Activated CD4-positive, alpha-beta T cell treated with anti-CD3 and anti-CD28 coated beads, Interleukin-2, amount 10 ng/mL, durations not matched to agents 7 days and 5 days (primary cell): ENCODE measurements at regions not wholly inside any gene's neighbourhood (a gene's known extent, or its start where the extent isn't known, plus 50 kb on each side); places are given as distances from the start of the nearest gene placed in this dataset.
"Not testable (repeated sequence)": the region's sequence is repeated elsewhere in the genome, so short reads cannot be mapped to it uniquely, and the experiment has no call there.

Experiments
- CTCF ChIA-PET: fragments of 350-600 bp; sonication (Branson Sonifier 250); formaldehyde crosslinking; loops from one replicate; lab custom pipeline; 2021; ENCODE audit warnings: antibody characterized with exemption; lab: Charles Lee
- POLR2A ChIA-PET: fragments of 350-600 bp; sonication (Branson Sonifier 250); formaldehyde crosslinking; loops from one replicate; lab custom pipeline; 2021; ENCODE audit warnings: antibody characterized with exemption; lab: Charles Lee
- DNase-seq: peaks from one replicate; pipeline ENCODE4 v3.0.0-alpha.2; 2020
- H3K27ac Mint-ChIP-seq: one replicate; pipeline ENCODE4 v1.8.0; 2021; ENCODE audit warnings: mild to moderate bottlenecking, moderate library complexity, mixed read lengths
- H3K27me3 Mint-ChIP-seq: one replicate; pipeline ENCODE4 v1.8.0; 2021; ENCODE audit warnings: mixed read lengths
- H3K36me3 Mint-ChIP-seq: one replicate; pipeline ENCODE4 v1.8.0; 2021; ENCODE audit warnings: low read depth, mixed read lengths
- H3K4me1 Mint-ChIP-seq: one replicate; pipeline ENCODE4 v1.8.0; 2021; ENCODE audit warnings: mixed read lengths
- H3K4me3 Mint-ChIP-seq: one replicate; pipeline ENCODE4 v1.8.0; 2021; ENCODE audit warnings: mild to moderate bottlenecking, moderate library complexity, mixed read lengths
- H3K9me3 Mint-ChIP-seq: one replicate; pipeline ENCODE4 v1.8.0; 2021; ENCODE audit warnings: mixed read lengths

GRCh38 chr14:22263961-22264360 lies 325.1 kb downstream of the DAD1 start:
- Mint-ChIP-seq H3K9me3 (no peaks in the 10 kb centered on the region), H3K4me3 (no peak overlapping the region), H3K27me3 (no peaks in the 10 kb centered on the region), H3K4me1 (peaks cover 4% of the 10 kb centered on the region), H3K36me3 (no peaks in the 10 kb centered on the region), H3K27ac (no peak overlapping the region)
- CTCF ChIA-PET, result no interaction called here
- no peak for DNase-seq
- POLR2A ChIA-PET, result no interaction called here

- Mint-ChIP-seq H3K4me1 (no peaks in the 10 kb centered on the region), H3K9me3 (no peaks in the 10 kb centered on the region), H3K27ac (no peak overlapping the region), H3K27me3 (no peaks in the 10 kb centered on the region), H3K4me3 (no peak overlapping the region), H3K36me3 (no peaks in the 10 kb centered on the region)
- ChIA-PET POLR2A (no interaction called here), CTCF (no interaction called here)
- no peak for DNase-seq
Observed at GRCh38 chr14:22262881-22263280, 326.1 kb downstream of the DAD1 start.

- Mint-ChIP-seq H3K36me3 (no peaks in the 10 kb centered on the region), H3K27me3 (no peaks in the 10 kb centered on the region), H3K4me3 (no peak overlapping the region), H3K4me1 (no peaks in the 10 kb centered on the region), H3K9me3 (no peaks in the 10 kb centered on the region), H3K27ac (no peak overlapping the region)
- POLR2A ChIA-PET, result no interaction called here
- CTCF ChIA-PET, result no interaction called here
- no peak for DNase-seq
Observed at GRCh38 chr14:22255017-22255950, 333.7 kb downstream of the DAD1 start.

- ChIA-PET CTCF (no interaction called here), POLR2A (no interaction called here)
- no peak overlapping the region for H3K4me3 Mint-ChIP-seq
- H3K36me3 Mint-ChIP-seq, result no peaks in the 10 kb centered on the region
- H3K9me3 Mint-ChIP-seq, result no peaks in the 10 kb centered on the region
- DNase-seq, result no peak
- no peak overlapping the region for H3K27ac Mint-ChIP-seq
- no peaks in the 10 kb centered on the region for H3K27me3 Mint-ChIP-seq
- no peaks in the 10 kb centered on the region for H3K4me1 Mint-ChIP-seq
Observed at GRCh38 chr14:22252686-22253085, 336.3 kb downstream of the DAD1 start.

- Mint-ChIP-seq H3K27ac (no peak overlapping the region), H3K4me1 (no peaks in the 10 kb centered on the region), H3K9me3 (no peaks in the 10 kb centered on the region)
Observed at GRCh38 chr14:22251090-22251489, 337.9 kb downstream of the DAD1 start.

GRCh38 chr14:22249770-22250169 lies 339.3 kb downstream of the DAD1 start:
- Mint-ChIP-seq H3K36me3 (no peaks in the 10 kb centered on the region), H3K4me1 (no peaks in the 10 kb centered on the region), H3K9me3 (no peaks in the 10 kb centered on the region), H3K27ac (no peak overlapping the region), H3K4me3 (no peak overlapping the region), H3K27me3 (no peaks in the 10 kb centered on the region)
- ChIA-PET POLR2A (no interaction called here), CTCF (no interaction called here)
- no peak for DNase-seq

More at GRCh38 chr14:22251090-22251489, 337.9 kb downstream of the DAD1 start:
- no peaks in the 10 kb centered on the region for H3K27me3 Mint-ChIP-seq
- no peak overlapping the region for H3K4me3 Mint-ChIP-seq
- no peak for DNase-seq
- ChIA-PET CTCF (no interaction called here), POLR2A (no interaction called here)
- no peaks in the 10 kb centered on the region for H3K36me3 Mint-ChIP-seq

GRCh38 chr14:22243971-22244581 lies 344.9 kb downstream of the DAD1 start:
- Mint-ChIP-seq H3K36me3 (no peaks in the 10 kb centered on the region), H3K27ac (no peak overlapping the region), H3K9me3 (no peaks in the 10 kb centered on the region), H3K4me3 (no peak overlapping the region), H3K27me3 (no peaks in the 10 kb centered on the region), H3K4me1 (no peaks in the 10 kb centered on the region)
- POLR2A ChIA-PET, result no interaction called here
- CTCF ChIA-PET, result no interaction called here
- DNase-seq, result no peak

GRCh38 chr14:22238320-22238719 lies 350.7 kb downstream of the DAD1 start:
- H3K36me3 Mint-ChIP-seq, H3K4me3 Mint-ChIP-seq, H3K27ac Mint-ChIP-seq, DNase-seq, H3K9me3 Mint-ChIP-seq, H3K27me3 Mint-ChIP-seq, CTCF ChIA-PET, H3K4me1 Mint-ChIP-seq: not testable (repeated sequence)
- POLR2A ChIA-PET, result interaction anchor here (0.7 kb wide), 1 partner anchor 47 kb away, joined by 3 read pairs; no protein-coding TSS in a partner anchor

GRCh38 chr14:22233377-22233776 lies 355.6 kb downstream of the DAD1 start:
- Mint-ChIP-seq H3K4me1 (peaks cover 10% of the 10 kb centered on the region), H3K27me3 (no peaks in the 10 kb centered on the region), H3K9me3 (no peaks in the 10 kb centered on the region), H3K27ac (no peak overlapping the region), H3K36me3 (no peaks in the 10 kb centered on the region), H3K4me3 (no peak overlapping the region)
- POLR2A ChIA-PET, result no interaction called here
- DNase-seq, result no peak
- CTCF ChIA-PET, result no interaction called here

GRCh38 chr14:22232933-22233332 lies 356.1 kb downstream of the DAD1 start:
- Mint-ChIP-seq H3K4me1 (peaks cover 10% of the 10 kb centered on the region), H3K36me3 (no peaks in the 10 kb centered on the region), H3K27me3 (no peaks in the 10 kb centered on the region), H3K27ac (no peak overlapping the region), H3K9me3 (no peaks in the 10 kb centered on the region), H3K4me3 (no peak overlapping the region)
- POLR2A ChIA-PET, result no interaction called here
- CTCF ChIA-PET, result no interaction called here
- DNase-seq, result no peak

- Mint-ChIP-seq H3K27me3 (no peaks in the 10 kb centered on the region), H3K4me3 (no peak overlapping the region), H3K9me3 (no peaks in the 10 kb centered on the region), H3K36me3 (no peaks in the 10 kb centered on the region), H3K4me1 (peaks cover 10% of the 10 kb centered on the region), H3K27ac (no peak overlapping the region)
- ChIA-PET CTCF (no interaction called here), POLR2A (no interaction called here)
- no peak for DNase-seq
Observed at GRCh38 chr14:22232486-22232885, 356.5 kb downstream of the DAD1 start.

GRCh38 chr14:22231018-22231417 lies 358.0 kb downstream of the DAD1 start:
- Mint-ChIP-seq H3K36me3 (no peaks in the 10 kb centered on the region), H3K27ac (peak overlapping the region; percentile 57), H3K4me1 (peaks cover 10% of the 10 kb centered on the region), H3K27me3 (no peaks in the 10 kb centered on the region), H3K9me3 (no peaks in the 10 kb centered on the region), H3K4me3 (peak overlapping the region; percentile 27)
- DNase-seq, result peak; percentile 17
- CTCF ChIA-PET, result no interaction called here
- POLR2A ChIA-PET, result no interaction called here

- H3K27me3 Mint-ChIP-seq, result no peaks in the 10 kb centered on the region
- H3K4me1 Mint-ChIP-seq, result peaks cover 10% of the 10 kb centered on the region
- H3K9me3 Mint-ChIP-seq, result no peaks in the 10 kb centered on the region
- H3K27ac Mint-ChIP-seq, result peak overlapping the region; percentile 57
- ChIA-PET POLR2A (no interaction called here), CTCF (no interaction called here)
- no peak for DNase-seq
- no peaks in the 10 kb centered on the region for H3K36me3 Mint-ChIP-seq
- peak overlapping the region; percentile 27 for H3K4me3 Mint-ChIP-seq
Observed at GRCh38 chr14:22230517-22230916, 358.5 kb downstream of the DAD1 start.
